NCI-H460 (cell line): ENCODE measurements at regions not wholly inside any gene's neighbourhood (a gene's known extent, or its start where the extent isn't known, plus 50 kb on each side); places are given as distances from the start of the nearest gene placed in this dataset.

Experiments
- DNase-seq: peaks from one replicate; pipeline ENCODE4 v3.0.0-alpha.2; 2016; ENCODE audit warnings: low read depth; ENCODE audit errors: extremely low read depth

- DNase-seq: no peak
These were observed 349.3 kb downstream of the PTTG2 start for GRCh38 chr4:38309471-38309870.

- DNase-seq: no peak
These were observed 350.3 kb downstream of the PTTG2 start for GRCh38 chr4:38310446-38311043.

GRCh38 chr4:38311495-38312126, 351.4 kb downstream of the PTTG2 start:
- DNase-seq: no peak

GRCh38 chr4:38313175-38313574, 350.8 kb upstream of the KLF3 start:
- DNase-seq: no peak

GRCh38 chr4:38313999-38314561, 349.9 kb upstream of the KLF3 start:
- no peak for DNase-seq

- DNase-seq: no peak
These were observed 349.3 kb upstream of the KLF3 start for GRCh38 chr4:38314663-38315062.

GRCh38 chr4:38315286-38315685, 348.7 kb upstream of the KLF3 start:
- no peak for DNase-seq

GRCh38 chr4:38316045-38316444, 348.0 kb upstream of the KLF3 start:
- no peak for DNase-seq

- no peak for DNase-seq
These were observed 346.8 kb upstream of the KLF3 start for GRCh38 chr4:38317041-38317674.

- peak; percentile 93 for DNase-seq
These were observed 345.1 kb upstream of the KLF3 start for GRCh38 chr4:38318737-38319455.

- DNase-seq: peak; percentile 86
These were observed 344.3 kb upstream of the KLF3 start for GRCh38 chr4:38319456-38320342.

GRCh38 chr4:38320343-38320695, 343.7 kb upstream of the KLF3 start:
- no peak for DNase-seq

GRCh38 chr4:38320833-38321232, 343.2 kb upstream of the KLF3 start:
- DNase-seq: no peak

GRCh38 chr4:38322714-38323113, 341.3 kb upstream of the KLF3 start:
- DNase-seq: no peak

- DNase-seq: no peak
These were observed 340.8 kb upstream of the KLF3 start for GRCh38 chr4:38323141-38323641.

- DNase-seq: no peak
These were observed 339.0 kb upstream of the KLF3 start for GRCh38 chr4:38324861-38325628.

GRCh38 chr4:38325629-38325913, 338.4 kb upstream of the KLF3 start:
- DNase-seq: no peak

- no peak for DNase-seq
These were observed 337.5 kb upstream of the KLF3 start for GRCh38 chr4:38326499-38326898.

- DNase-seq: no peak
These were observed 336.8 kb upstream of the KLF3 start for GRCh38 chr4:38327174-38327573.
